ENCODE measurements at regions not wholly inside any gene's neighbourhood (a gene's known extent, or its start where the extent isn't known, plus 50 kb on each side); places are given as distances from the start of the nearest gene placed in this dataset.

DNA sequence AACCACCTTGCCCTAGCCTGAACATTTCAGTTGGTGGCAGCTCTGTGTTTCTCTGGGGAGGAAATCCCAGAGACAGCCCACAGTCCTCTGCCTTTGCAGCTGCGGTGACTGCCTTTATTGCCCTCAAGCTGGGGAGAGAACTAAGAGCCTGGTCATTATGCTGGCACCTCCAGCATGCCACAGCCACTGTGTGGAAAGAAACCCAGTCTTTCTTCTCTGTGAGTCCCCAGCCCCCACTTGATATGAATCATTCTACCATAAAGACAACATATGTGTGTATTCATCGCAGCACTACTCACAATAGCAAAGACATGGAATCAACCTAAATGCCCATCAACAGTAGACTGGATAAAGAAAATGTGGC is 82.3 kb upstream of the RNF217 start:
- Histone ChIP-seq H3K9me3 (ENCODE audit: control insufficient read depth in 4 of 4, low read length in 3 of 4) (no peaks in the 10 kb centered on the region), H3K27ac (ENCODE audit: low read depth in 1 of 2, low read length in 2 of 2) (no peak overlapping the region), H3K36me3 (ENCODE audit: control insufficient read depth in 4 of 4, insufficient read depth in 3 of 4, low read depth in 1 of 4, low read length in 3 of 4) (no peaks in the 10 kb centered on the region), H3K27me3 (ENCODE audit: control insufficient read depth in 4 of 4, insufficient read depth in 4 of 4, low read length in 3 of 4) (no peaks in the 10 kb centered on the region), H3K4me3 (ENCODE audit: low read depth in 1 of 3, low read length in 3 of 3) (no peak overlapping the region), H3K4me1 (ENCODE audit: control insufficient read depth in 4 of 4, insufficient read depth in 4 of 4, low read length in 3 of 4) (peaks cover 0 to 5% (median 4%) of the 10 kb centered on the region in 4 donors), H3K9ac (ENCODE audit: low read depth in 1 of 2, low read length in 2 of 2) (no peak overlapping the region)
- DNase-seq (ENCODE audit: low spot score), result no peak
- TF ChIP-seq, protein P1, sequence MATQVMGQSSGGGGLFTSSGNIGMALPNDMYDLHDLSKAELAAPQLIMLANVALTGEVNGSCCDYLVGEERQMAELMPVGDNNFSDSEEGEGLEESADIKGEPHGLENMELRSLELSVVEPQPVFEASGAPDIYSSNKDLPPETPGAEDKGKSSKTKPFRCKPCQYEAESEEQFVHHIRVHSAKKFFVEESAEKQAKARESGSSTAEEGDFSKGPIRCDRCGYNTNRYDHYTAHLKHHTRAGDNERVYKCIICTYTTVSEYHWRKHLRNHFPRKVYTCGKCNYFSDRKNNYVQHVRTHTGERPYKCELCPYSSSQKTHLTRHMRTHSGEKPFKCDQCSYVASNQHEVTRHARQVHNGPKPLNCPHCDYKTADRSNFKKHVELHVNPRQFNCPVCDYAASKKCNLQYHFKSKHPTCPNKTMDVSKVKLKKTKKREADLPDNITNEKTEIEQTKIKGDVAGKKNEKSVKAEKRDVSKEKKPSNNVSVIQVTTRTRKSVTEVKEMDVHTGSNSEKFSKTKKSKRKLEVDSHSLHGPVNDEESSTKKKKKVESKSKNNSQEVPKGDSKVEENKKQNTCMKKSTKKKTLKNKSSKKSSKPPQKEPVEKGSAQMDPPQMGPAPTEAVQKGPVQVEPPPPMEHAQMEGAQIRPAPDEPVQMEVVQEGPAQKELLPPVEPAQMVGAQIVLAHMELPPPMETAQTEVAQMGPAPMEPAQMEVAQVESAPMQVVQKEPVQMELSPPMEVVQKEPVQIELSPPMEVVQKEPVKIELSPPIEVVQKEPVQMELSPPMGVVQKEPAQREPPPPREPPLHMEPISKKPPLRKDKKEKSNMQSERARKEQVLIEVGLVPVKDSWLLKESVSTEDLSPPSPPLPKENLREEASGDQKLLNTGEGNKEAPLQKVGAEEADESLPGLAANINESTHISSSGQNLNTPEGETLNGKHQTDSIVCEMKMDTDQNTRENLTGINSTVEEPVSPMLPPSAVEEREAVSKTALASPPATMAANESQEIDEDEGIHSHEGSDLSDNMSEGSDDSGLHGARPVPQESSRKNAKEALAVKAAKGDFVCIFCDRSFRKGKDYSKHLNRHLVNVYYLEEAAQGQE (IDR thresholded peaks at IDR 0.05), result no peak
- no peak for TF ChIP-seq NR2F2 (IDR thresholded peaks at IDR 0.05)
- WGBS, result 100% methylated on average over 2 of the region's 2 CpGs

DNA sequence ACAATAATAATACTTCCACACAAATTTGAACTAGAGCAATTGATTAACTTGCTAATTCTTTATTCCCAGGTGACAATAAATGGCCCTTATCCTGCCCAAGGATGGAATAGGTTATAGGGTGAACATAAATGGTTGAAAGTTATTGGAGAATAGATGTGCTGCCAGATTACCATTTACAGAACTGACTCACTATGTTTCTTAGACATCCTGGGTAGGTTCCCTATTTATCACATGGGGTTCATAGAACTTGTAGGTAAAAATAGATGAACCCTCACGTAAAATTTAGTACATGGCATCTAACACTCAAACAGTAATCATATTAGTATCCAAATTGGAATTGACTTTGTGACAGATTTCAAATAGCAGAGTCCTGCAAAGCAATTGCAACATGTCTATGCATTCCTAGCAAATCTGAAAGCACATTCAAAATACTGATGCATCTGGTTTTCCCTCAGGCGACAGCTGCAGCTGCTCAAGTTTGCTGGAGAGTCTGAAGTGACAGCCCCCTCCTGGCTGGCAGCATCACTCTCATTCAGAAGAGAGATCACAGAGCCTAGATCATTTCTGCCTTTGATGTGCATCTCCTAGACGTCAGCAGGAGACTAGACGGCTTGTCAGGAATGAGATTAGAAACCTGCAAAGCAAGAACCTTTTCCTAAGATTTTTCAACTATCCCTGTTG is 80.2 kb upstream of the RNF217 start:
- Histone ChIP-seq H3K27ac (ENCODE audit: low read depth in 1 of 2, low read length in 2 of 2) (no peak overlapping the region), H3K4me3 (ENCODE audit: low read depth in 1 of 3, low read length in 3 of 3) (no peak overlapping the region), H3K36me3 (ENCODE audit: control insufficient read depth in 4 of 4, insufficient read depth in 3 of 4, low read depth in 1 of 4, low read length in 3 of 4) (no peaks in the 10 kb centered on the region), H3K4me1 (ENCODE audit: control insufficient read depth in 4 of 4, insufficient read depth in 4 of 4, low read length in 3 of 4) (peaks cover 0 to 5% (median 2%) of the 10 kb centered on the region in 4 donors), H3K27me3 (ENCODE audit: control insufficient read depth in 4 of 4, insufficient read depth in 4 of 4, low read length in 3 of 4) (no peaks in the 10 kb centered on the region), H3K9ac (ENCODE audit: low read depth in 1 of 2, low read length in 2 of 2) (no peak overlapping the region), H3K9me3 (ENCODE audit: control insufficient read depth in 4 of 4, low read length in 3 of 4) (no peaks in the 10 kb centered on the region)
- DNase-seq (ENCODE audit: low spot score), result no peak
- TF ChIP-seq, protein P1 (IDR thresholded peaks at IDR 0.05), result no peak
- TF ChIP-seq FOXA1 (IDR thresholded peaks at IDR 0.05) (no peak), GABPA (IDR thresholded peaks at IDR 0.05 in 1 of 2, conservative IDR thresholded peaks at IDR 0.05 in 1 of 2) (no peak), SP1 (IDR thresholded peaks at IDR 0.05) (no peak), TAF1 (conservative IDR thresholded peaks at IDR 0.05) (no peak), RAD21 (IDR thresholded peaks at IDR 0.05) (no peak)
- TF ChIP-seq, protein P2, sequence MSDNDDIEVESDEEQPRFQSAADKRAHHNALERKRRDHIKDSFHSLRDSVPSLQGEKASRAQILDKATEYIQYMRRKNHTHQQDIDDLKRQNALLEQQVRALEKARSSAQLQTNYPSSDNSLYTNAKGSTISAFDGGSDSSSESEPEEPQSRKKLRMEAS (IDR thresholded peaks at IDR 0.05), result no peak
- WGBS, result 52% methylated on average over 4 of the region's 4 CpGs

Measured in liver (tissue), 7 donors.